ENCODE measurements at regions not wholly inside any gene's neighbourhood (a gene's known extent, or its start where the extent isn't known, plus 50 kb on each side); places are given as distances from the start of the nearest gene placed in this dataset.

GRCh38 chr18:46419391-46420141, 237.5 kb downstream of the LOXHD1 start:
- TF ChIP-seq FOSL1 (IDR thresholded peaks at IDR 0.05; ENCODE audit: insufficient read depth, low read depth, low read length), result no peak
- no peak for TF ChIP-seq POLR2A (IDR thresholded peaks at IDR 0.05; ENCODE audit: control extremely low read depth in 1 of 2, low read depth in 2 of 2, low read length in 2 of 2)
- TF ChIP-seq, protein P1, sequence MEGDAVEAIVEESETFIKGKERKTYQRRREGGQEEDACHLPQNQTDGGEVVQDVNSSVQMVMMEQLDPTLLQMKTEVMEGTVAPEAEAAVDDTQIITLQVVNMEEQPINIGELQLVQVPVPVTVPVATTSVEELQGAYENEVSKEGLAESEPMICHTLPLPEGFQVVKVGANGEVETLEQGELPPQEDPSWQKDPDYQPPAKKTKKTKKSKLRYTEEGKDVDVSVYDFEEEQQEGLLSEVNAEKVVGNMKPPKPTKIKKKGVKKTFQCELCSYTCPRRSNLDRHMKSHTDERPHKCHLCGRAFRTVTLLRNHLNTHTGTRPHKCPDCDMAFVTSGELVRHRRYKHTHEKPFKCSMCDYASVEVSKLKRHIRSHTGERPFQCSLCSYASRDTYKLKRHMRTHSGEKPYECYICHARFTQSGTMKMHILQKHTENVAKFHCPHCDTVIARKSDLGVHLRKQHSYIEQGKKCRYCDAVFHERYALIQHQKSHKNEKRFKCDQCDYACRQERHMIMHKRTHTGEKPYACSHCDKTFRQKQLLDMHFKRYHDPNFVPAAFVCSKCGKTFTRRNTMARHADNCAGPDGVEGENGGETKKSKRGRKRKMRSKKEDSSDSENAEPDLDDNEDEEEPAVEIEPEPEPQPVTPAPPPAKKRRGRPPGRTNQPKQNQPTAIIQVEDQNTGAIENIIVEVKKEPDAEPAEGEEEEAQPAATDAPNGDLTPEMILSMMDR (IDR thresholded peaks at IDR 0.05; ENCODE audit: control extremely low read depth in 1 of 3, insufficient read depth in 1 of 3, low read depth in 1 of 3, low read length in 3 of 3), result peak in 2 of 3 experiments; percentile 5 to 21; a peak in 2 of 4 replicates
- TF ChIP-seq SUZ12 (IDR thresholded peaks at IDR 0.05; ENCODE audit: low read length), result no peak
- TF ChIP-seq HDAC6 (IDR thresholded peaks at IDR 0.05; ENCODE audit: low read depth, low read length), result no peak
- TF ChIP-seq EGR1 (IDR thresholded peaks at IDR 0.05; ENCODE audit: borderline replicate concordance, low read depth, low read length), result no peak
- no peak for TF ChIP-seq POLR2AphosphoS5 (IDR thresholded peaks at IDR 0.05; ENCODE audit: low read depth, low read length)

All from H1 (cell line).